ENCODE measurements at regions not wholly inside any gene's neighbourhood (a gene's known extent, or its start where the extent isn't known, plus 50 kb on each side); places are given as distances from the start of the nearest gene placed in this dataset.
"Not testable (repeated sequence)": the region's sequence is repeated elsewhere in the genome, so short reads cannot be mapped to it uniquely, and the experiment has no call there.

- H3K4me3 ChIP-seq (ENCODE audit: low read depth, low read length) = no peak overlapping the region
- no peak for TF ChIP-seq CTCF (IDR thresholded peaks at IDR 0.05; ENCODE audit: low read depth, low read length, missing control alignments)
- DNase-seq (ENCODE audit: low read depth) = no peak
Observed at GRCh38 chr6:15935661-15936060, 193.2 kb upstream of the MYLIP start.

GRCh38 chr6:15931697-15932096 lies 197.2 kb upstream of the MYLIP start:
- not testable (repeated sequence) for H3K4me3 ChIP-seq (ENCODE audit: low read depth, low read length); DNase-seq (ENCODE audit: low read depth)

GRCh38 chr6:15930207-15930606 lies 198.7 kb upstream of the MYLIP start:
- H3K4me3 ChIP-seq (ENCODE audit: low read depth, low read length) = no peak overlapping the region
- DNase-seq (ENCODE audit: low read depth) = no peak
- no peak for TF ChIP-seq CTCF (IDR thresholded peaks at IDR 0.05; ENCODE audit: low read depth, low read length, missing control alignments)

- TF ChIP-seq CTCF (IDR thresholded peaks at IDR 0.05; ENCODE audit: low read depth, low read length, missing control alignments) = no peak
- no peak for DNase-seq (ENCODE audit: low read depth)
- no peak overlapping the region for H3K4me3 ChIP-seq (ENCODE audit: low read depth, low read length)
Observed at GRCh38 chr6:15929685-15930084, 199.2 kb upstream of the MYLIP start.

GRCh38 chr6:15927531-15928225 lies 201.2 kb upstream of the MYLIP start:
- H3K4me3 ChIP-seq (ENCODE audit: low read depth, low read length) = no peak overlapping the region
- no peak for DNase-seq (ENCODE audit: low read depth)
- TF ChIP-seq CTCF (IDR thresholded peaks at IDR 0.05; ENCODE audit: low read depth, low read length, missing control alignments) = no peak

- DNase-seq (ENCODE audit: low read depth) = no peak
- no peak for TF ChIP-seq CTCF (IDR thresholded peaks at IDR 0.05; ENCODE audit: low read depth, low read length, missing control alignments)
- no peak overlapping the region for H3K4me3 ChIP-seq (ENCODE audit: low read depth, low read length)
Observed at GRCh38 chr6:15926256-15926655, 202.6 kb upstream of the MYLIP start.

GRCh38 chr6:15924893-15925292 lies 204.0 kb upstream of the MYLIP start:
- H3K4me3 ChIP-seq (ENCODE audit: low read depth, low read length) = no peak overlapping the region
- TF ChIP-seq CTCF (IDR thresholded peaks at IDR 0.05; ENCODE audit: low read depth, low read length, missing control alignments) = no peak
- no peak for DNase-seq (ENCODE audit: low read depth)

Data from GM12864 (cell line).